ENCODE measurements at regions not wholly inside any gene's neighbourhood (a gene's known extent, or its start where the extent isn't known, plus 50 kb on each side); places are given as distances from the start of the nearest gene placed in this dataset.

- TF ChIP-seq ATF3 (IDR thresholded peaks at IDR 0.05): no peak
- no peak for TF ChIP-seq CTCF (IDR thresholded peaks at IDR 0.05 in 2 of 3, conservative IDR thresholded peaks at IDR 0.05 in 1 of 3; ENCODE audit: borderline replicate concordance in 1 of 3, insufficient read depth in 1 of 3, low read depth in 2 of 3, low read length in 2 of 3)
- no peak for TF ChIP-seq POLR2AphosphoS5 (IDR thresholded peaks at IDR 0.05; ENCODE audit: low read depth, low read length)
- no peak for TF ChIP-seq POLR2A (IDR thresholded peaks at IDR 0.05; ENCODE audit: borderline replicate concordance, extremely low read depth, insufficient read depth, insufficient read length)
- TF ChIP-seq EGR1 (IDR thresholded peaks at IDR 0.05; ENCODE audit: low read depth): no peak
- TF ChIP-seq RAD21 (IDR thresholded peaks at IDR 0.05; ENCODE audit: low read depth): no peak
- TF ChIP-seq SIN3A (IDR thresholded peaks at IDR 0.05; ENCODE audit: low read depth): no peak
- TF ChIP-seq MAX (IDR thresholded peaks at IDR 0.05): no peak
- TF ChIP-seq ZFX (IDR thresholded peaks at IDR 0.05): no peak
- TF ChIP-seq ELF1 (IDR thresholded peaks at IDR 0.05; ENCODE audit: borderline replicate concordance, low read depth): no peak
- TF ChIP-seq SRF (IDR thresholded peaks at IDR 0.05; ENCODE audit: low read depth): no peak
- TF ChIP-seq JUND (IDR thresholded peaks at IDR 0.05): no peak
- TF ChIP-seq ZBTB33 (IDR thresholded peaks at IDR 0.05; ENCODE audit: extremely low read depth, insufficient replicate concordance, low read length): no peak
- TF ChIP-seq EZH2phosphoT487 (IDR thresholded peaks at IDR 0.05; ENCODE audit: borderline replicate concordance): no peak
Measured at GRCh38 chr5:16384804-16385203, 80.8 kb downstream of the ZNF622 start.
